Retinal pigment epithelial cell (primary cell): ENCODE measurements at regions not wholly inside any gene's neighbourhood (a gene's known extent, or its start where the extent isn't known, plus 50 kb on each side); places are given as distances from the start of the nearest gene placed in this dataset.

ENCODE experiments used
- DNase-seq: peaks from one replicate; pipeline ENCODE4 v3.0.0-alpha.2; 2010; ENCODE audit warnings: low read depth
- H3K4me3 ChIP-seq: 2 replicates; pipeline ENCODE4 v1.5.1; 2011; ENCODE audit warnings: mild to moderate bottlenecking, low read length, control low read depth, moderate library complexity
- CTCF ChIP-seq: conservative IDR thresholded peaks from 2 replicates; pipeline ENCODE4 v1.5.1; 2011; ENCODE audit warnings: low read depth, low read length, control low read depth, inconsistent platforms

GRCh38 chr13:111557921-111558699, 237.7 kb downstream of the TEX29 start:
- TF ChIP-seq CTCF = no peak
- DNase-seq = no peak
- H3K4me3 ChIP-seq = no peak overlapping the region

DNA sequence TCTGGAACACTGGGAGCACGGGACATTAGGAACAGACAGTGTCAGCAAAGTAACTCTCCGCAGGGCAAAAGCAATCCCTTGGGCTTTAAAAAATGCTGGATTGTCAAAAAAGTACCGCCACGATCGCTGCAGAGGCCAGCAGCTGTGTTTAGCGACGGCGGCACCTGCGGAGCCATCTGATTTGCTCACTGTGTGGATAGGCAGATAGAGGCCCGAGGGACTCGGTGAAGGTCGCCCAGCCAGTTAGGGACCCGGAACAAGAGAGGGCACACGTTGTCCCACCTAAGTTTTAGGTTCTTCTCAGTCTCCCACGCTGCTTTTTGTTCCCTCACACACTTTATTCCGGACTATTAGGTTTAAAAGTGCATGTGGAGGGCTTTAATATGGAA, 238.3 kb downstream of the TEX29 start:
- TF ChIP-seq CTCF = no peak
- no peak overlapping the region for H3K4me3 ChIP-seq
- DNase-seq = no peak

- DNase-seq = no peak
- no peak overlapping the region for H3K4me3 ChIP-seq
- TF ChIP-seq CTCF = no peak
Observed at GRCh38 chr13:111559612-111560403, 239.4 kb downstream of the TEX29 start.

- H3K4me3 ChIP-seq = no peak overlapping the region
- DNase-seq = no peak
Observed at GRCh38 chr13:111561091-111561781, 240.8 kb downstream of the TEX29 start.

DNA sequence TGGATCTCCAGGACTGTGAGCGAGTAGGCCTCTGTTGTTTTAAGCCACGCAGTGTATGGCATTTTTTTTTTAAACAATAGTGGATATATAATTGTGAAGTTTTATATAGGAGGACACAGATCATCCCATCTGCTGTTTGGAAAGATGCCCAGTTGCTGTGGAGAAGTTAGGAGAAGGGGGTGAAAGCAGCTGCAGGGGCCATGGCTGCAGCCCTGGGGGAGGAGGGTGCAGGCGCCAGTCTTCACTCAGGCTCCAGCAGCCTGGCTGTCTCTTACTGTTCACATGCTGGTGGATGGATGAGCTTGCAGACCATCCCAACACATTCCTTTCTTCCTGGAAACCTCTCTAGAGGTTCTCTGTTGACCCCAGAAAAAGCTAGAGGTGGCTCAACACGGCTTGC, 242.3 kb downstream of the TEX29 start:
- no peak overlapping the region for H3K4me3 ChIP-seq
- no peak for DNase-seq
- no peak for TF ChIP-seq CTCF

More at GRCh38 chr13:111561091-111561781, 240.8 kb downstream of the TEX29 start:
- TF ChIP-seq CTCF = no peak

- no peak overlapping the region for H3K4me3 ChIP-seq
- TF ChIP-seq CTCF = no peak
- no peak for DNase-seq
Observed at GRCh38 chr13:111564606-111565005, 244.2 kb downstream of the TEX29 start.
